ENCODE measurements at regions not wholly inside any gene's neighbourhood (a gene's known extent, or its start where the extent isn't known, plus 50 kb on each side); places are given as distances from the start of the nearest gene placed in this dataset.

DNA sequence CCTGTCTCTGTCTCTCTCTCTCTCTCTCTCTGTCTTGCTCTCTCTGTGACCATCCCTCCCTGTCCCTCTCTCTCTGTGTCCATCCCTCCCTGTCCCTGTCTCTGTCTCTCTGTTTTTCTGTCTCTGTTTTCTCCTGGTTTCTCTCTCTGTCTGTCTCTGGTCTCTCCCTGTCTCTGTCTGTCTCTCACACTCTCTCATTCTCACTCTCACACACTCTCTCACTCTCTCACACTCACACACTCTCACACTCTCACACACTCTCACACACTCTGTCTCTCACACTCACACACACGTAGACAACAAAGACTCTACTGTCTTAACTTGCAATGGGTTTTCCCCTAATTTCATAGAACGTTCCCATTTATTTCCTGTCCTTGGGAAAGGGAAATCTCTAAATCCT lies 299.5 kb downstream of the FOXL1 start:
- Histone ChIP-seq H3K4me3 (no peak overlapping the region), H3K4me2 (no peak overlapping the region), H3K4me1 (peaks cover 5% of the 10 kb centered on the region), H3K9me3 (peaks cover 9% of the 10 kb centered on the region; the same call in 2 of the 3 replicates), H3K27ac (no peak overlapping the region)
- POLR2A ChIA-PET = no interaction called here
- TF ChIP-seq, protein P1, sequence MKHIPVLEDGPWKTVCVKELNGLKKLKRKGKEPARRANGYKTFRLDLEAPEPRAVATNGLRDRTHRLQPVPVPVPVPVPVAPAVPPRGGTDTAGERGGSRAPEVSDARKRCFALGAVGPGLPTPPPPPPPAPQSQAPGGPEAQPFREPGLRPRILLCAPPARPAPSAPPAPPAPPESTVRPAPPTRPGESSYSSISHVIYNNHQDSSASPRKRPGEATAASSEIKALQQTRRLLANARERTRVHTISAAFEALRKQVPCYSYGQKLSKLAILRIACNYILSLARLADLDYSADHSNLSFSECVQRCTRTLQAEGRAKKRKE (CRISPR knock-in tag; IDR thresholded peaks at IDR 0.05; ENCODE audit: low read depth) = no peak
- TF ChIP-seq, protein P2, sequence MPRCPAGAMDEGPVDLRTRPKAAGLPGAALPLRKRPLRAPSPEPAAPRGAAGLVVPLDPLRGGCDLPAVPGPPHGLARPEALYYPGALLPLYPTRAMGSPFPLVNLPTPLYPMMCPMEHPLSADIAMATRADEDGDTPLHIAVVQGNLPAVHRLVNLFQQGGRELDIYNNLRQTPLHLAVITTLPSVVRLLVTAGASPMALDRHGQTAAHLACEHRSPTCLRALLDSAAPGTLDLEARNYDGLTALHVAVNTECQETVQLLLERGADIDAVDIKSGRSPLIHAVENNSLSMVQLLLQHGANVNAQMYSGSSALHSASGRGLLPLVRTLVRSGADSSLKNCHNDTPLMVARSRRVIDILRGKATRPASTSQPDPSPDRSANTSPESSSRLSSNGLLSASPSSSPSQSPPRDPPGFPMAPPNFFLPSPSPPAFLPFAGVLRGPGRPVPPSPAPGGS (IDR thresholded peaks at IDR 0.05) = no peak
- TF ChIP-seq JUN (IDR thresholded peaks at IDR 0.05) (no peak), NR3C1 (IDR thresholded peaks at IDR 0.05) (no peak), TFCP2L1 (CRISPR knock-in tag; IDR thresholded peaks at IDR 0.05) (no peak), FOSL2 (IDR thresholded peaks at IDR 0.05) (no peak), FOSL2 (CRISPR knock-in tag; IDR thresholded peaks at IDR 0.05) (no peak), MAFK (IDR thresholded peaks at IDR 0.05; ENCODE audit: partially characterized antibody) (no peak), CEBPB (IDR thresholded peaks at IDR 0.05) (no peak), JUNB (IDR thresholded peaks at IDR 0.05) (no peak), RNF2 (IDR thresholded peaks at IDR 0.05; ENCODE audit: borderline replicate concordance, low read depth) (no peak), ZSCAN20 (CRISPR knock-in tag; IDR thresholded peaks at IDR 0.05) (no peak), FOXS1 (CRISPR knock-in tag; IDR thresholded peaks at IDR 0.05) (no peak), HDAC2 (IDR thresholded peaks at IDR 0.05) (no peak), RFX5 (IDR thresholded peaks at IDR 0.05) (no peak), HEYL (CRISPR knock-in tag; IDR thresholded peaks at IDR 0.05) (no peak), CBX8 (IDR thresholded peaks at IDR 0.05) (no peak), GATA3 (IDR thresholded peaks at IDR 0.05; ENCODE audit: borderline replicate concordance) (no peak), BHLHE40 (IDR thresholded peaks at IDR 0.05; ENCODE audit: low read depth, low read length) (no peak)
- TF ChIP-seq, protein P3, sequence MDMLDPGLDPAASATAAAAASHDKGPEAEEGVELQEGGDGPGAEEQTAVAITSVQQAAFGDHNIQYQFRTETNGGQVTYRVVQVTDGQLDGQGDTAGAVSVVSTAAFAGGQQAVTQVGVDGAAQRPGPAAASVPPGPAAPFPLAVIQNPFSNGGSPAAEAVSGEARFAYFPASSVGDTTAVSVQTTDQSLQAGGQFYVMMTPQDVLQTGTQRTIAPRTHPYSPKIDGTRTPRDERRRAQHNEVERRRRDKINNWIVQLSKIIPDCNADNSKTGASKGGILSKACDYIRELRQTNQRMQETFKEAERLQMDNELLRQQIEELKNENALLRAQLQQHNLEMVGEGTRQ (IDR thresholded peaks at IDR 0.05) = no peak
- CTCF ChIA-PET = interaction anchor here (1.1 kb wide), 1 partner anchor 314 kb away, joined by 3 read pairs; no protein-coding TSS in a partner anchor
- FAIRE-seq (no peak), ATAC-seq (no peak), DNase-seq (ENCODE audit: low read depth in 1 of 2, low spot score in 1 of 2) (no peak)
- 38% methylated on average over 2 of the region's 2 CpGs for WGBS (ENCODE audit: missing lambda C conversion rate)

DNA sequence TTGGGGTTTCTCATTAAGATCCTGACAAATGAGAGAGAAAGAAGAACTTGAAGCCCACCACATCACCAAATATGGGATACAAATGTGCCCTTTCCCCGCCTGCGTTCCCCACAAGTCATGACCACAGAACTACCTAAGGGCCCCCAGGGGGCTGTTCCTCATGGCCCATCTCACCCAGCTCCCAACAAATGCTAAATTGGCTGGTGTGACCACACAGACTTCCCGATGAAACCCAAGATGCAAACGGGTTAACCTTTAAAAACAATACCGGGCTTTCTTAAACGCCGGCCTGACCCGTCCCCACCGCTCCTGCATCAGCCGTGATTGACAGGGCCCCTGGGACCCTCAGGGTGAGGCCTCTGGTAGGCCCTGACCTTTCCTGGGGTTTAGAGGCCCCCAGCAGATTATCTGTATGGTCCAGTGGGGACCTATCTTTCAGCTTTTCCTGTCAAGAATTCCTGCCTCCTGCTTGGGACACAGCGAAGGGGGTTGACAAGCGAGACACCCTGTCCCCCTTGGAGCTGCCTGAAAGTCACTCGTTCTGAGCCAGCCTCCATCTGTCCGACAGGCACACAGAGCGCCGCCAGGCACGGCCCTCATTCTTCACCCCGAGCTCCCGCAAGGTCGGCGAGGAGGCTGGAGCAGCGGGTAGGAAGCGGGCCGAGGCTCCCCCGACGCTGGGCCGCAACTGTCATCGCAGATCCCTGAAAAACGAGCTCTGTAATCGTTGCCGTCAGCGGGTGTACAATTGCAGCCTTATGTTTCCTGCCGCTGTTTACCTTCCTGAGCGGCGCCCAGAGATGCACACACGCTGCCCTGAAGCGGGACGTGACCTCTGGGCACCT lies 300.1 kb downstream of the FOXL1 start:
- WGBS (ENCODE audit: missing lambda C conversion rate) = 85% methylated on average over 33 of the region's 38 CpGs
- FAIRE-seq (no peak), DNase-seq (ENCODE audit: low read depth in 1 of 2, low spot score in 1 of 2) (no peak), ATAC-seq (no peak)
- ChIA-PET CTCF (interaction anchor here (1.1 to 1.3 kb wide), 3 partner anchors 12 to 314 kb away, joined by 3 to 4 read pairs (median 3); no protein-coding TSS in a partner anchor), POLR2A (no interaction called here)
- Histone ChIP-seq H3K4me3 (no peak overlapping the region), H3K4me2 (no peak overlapping the region), H3K9me3 (peaks cover 3% of the 10 kb centered on the region; the same call in 1 of the 3 replicates), H3K27ac (no peak overlapping the region), H3K4me1 (peaks cover 11% of the 10 kb centered on the region)
- no peak for TF ChIP-seq TFCP2L1 (CRISPR knock-in tag; IDR thresholded peaks at IDR 0.05)
- TF ChIP-seq PHF8 (IDR thresholded peaks at IDR 0.05; ENCODE audit: borderline replicate concordance, low read depth) = no peak
- TF ChIP-seq CEBPB (IDR thresholded peaks at IDR 0.05) = no peak
- no peak for TF ChIP-seq CHD4 (IDR thresholded peaks at IDR 0.05; ENCODE audit: borderline replicate concordance)
- TF ChIP-seq, protein P2 (IDR thresholded peaks at IDR 0.05) = no peak
- TF ChIP-seq NPAS2 (CRISPR knock-in tag; IDR thresholded peaks at IDR 0.05; ENCODE audit: borderline replicate concordance) = no peak
- TF ChIP-seq, protein P4, sequence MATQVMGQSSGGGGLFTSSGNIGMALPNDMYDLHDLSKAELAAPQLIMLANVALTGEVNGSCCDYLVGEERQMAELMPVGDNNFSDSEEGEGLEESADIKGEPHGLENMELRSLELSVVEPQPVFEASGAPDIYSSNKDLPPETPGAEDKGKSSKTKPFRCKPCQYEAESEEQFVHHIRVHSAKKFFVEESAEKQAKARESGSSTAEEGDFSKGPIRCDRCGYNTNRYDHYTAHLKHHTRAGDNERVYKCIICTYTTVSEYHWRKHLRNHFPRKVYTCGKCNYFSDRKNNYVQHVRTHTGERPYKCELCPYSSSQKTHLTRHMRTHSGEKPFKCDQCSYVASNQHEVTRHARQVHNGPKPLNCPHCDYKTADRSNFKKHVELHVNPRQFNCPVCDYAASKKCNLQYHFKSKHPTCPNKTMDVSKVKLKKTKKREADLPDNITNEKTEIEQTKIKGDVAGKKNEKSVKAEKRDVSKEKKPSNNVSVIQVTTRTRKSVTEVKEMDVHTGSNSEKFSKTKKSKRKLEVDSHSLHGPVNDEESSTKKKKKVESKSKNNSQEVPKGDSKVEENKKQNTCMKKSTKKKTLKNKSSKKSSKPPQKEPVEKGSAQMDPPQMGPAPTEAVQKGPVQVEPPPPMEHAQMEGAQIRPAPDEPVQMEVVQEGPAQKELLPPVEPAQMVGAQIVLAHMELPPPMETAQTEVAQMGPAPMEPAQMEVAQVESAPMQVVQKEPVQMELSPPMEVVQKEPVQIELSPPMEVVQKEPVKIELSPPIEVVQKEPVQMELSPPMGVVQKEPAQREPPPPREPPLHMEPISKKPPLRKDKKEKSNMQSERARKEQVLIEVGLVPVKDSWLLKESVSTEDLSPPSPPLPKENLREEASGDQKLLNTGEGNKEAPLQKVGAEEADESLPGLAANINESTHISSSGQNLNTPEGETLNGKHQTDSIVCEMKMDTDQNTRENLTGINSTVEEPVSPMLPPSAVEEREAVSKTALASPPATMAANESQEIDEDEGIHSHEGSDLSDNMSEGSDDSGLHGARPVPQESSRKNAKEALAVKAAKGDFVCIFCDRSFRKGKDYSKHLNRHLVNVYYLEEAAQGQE (IDR thresholded peaks at IDR 0.05) = no peak
- TF ChIP-seq NR3C1 (IDR thresholded peaks at IDR 0.05) = no peak
- no peak for TF ChIP-seq ZNF302 (CRISPR knock-in tag; IDR thresholded peaks at IDR 0.05)
- no peak for TF ChIP-seq TP53 (CRISPR knock-in tag; IDR thresholded peaks at IDR 0.05)
- TF ChIP-seq EHMT2 (IDR thresholded peaks at IDR 0.05; ENCODE audit: low read depth) = no peak
- no peak for TF ChIP-seq ESRRA (IDR thresholded peaks at IDR 0.05; ENCODE audit: borderline replicate concordance, low read length)

Data from A549 (cell line).